HepG2 (cell line): ENCODE measurements at regions not wholly inside any gene's neighbourhood (a gene's known extent, or its start where the extent isn't known, plus 50 kb on each side); places are given as distances from the start of the nearest gene placed in this dataset.

Source experiments
- ADNP ChIP-seq: sonication (generic); formaldehyde crosslinking; IDR thresholded peaks from 2 replicates; pipeline ENCODE4 v1.4.0; 2020; ENCODE audit warnings: missing genetic modification reagents
- JUND ChIP-seq: sonication (generic); formaldehyde crosslinking; IDR thresholded peaks from 2 replicates; pipeline ENCODE4 v1.8.0; 2022; ENCODE audit warnings: mild to moderate bottlenecking, missing genetic modification reagents
- MTA3 ChIP-seq: sonication (generic); formaldehyde crosslinking; IDR thresholded peaks from 2 replicates; pipeline ENCODE4 v1.4.0; 2020; ENCODE audit warnings: missing genetic modification reagents
- ZNF547 ChIP-seq: sonication (generic); formaldehyde crosslinking; IDR thresholded peaks from 2 replicates; pipeline ENCODE4 v1.5.1; 2020; ENCODE audit warnings: mild to moderate bottlenecking, missing genetic modification reagents

- TF ChIP-seq ZNF547 (no peak), ADNP (CRISPR knock-in tag) (no peak), MTA3 (CRISPR knock-in tag) (no peak), JUND (no peak)
These were observed 157.2 kb upstream of the TMEM45B start for GRCh38 chr11:129658526-129658867.
